ENCODE measurements at regions not wholly inside any gene's neighbourhood (a gene's known extent, or its start where the extent isn't known, plus 50 kb on each side); places are given as distances from the start of the nearest gene placed in this dataset.
A peak's percentile ranks its signal among the peaks of the same experiment; 100 is the strongest.

GRCh38 chr11:131195661-131196517 is 174.5 kb upstream of the NTM start:
- TF ChIP-seq PRDM10 (tag by site-specific recombination; IDR thresholded peaks at IDR 0.05) (0 out of 2 replicates have a peak, but pooled peaks have one; percentile 14), ZBTB20 (tag by site-specific recombination; IDR thresholded peaks at IDR 0.05) (no peak)
- ChIA-PET POLR2A (no interaction called here), CTCF (interaction anchor here (0.7 kb wide), 1 partner anchor 136 kb away, joined by 3 read pairs; no protein-coding TSS in a partner anchor)
- no peak overlapping the region for H3K27ac ChIP-seq (ENCODE audit: extremely low read depth, low read depth, low read length)
- no peaks in the 10 kb centered on the region for H3K36me3 ChIP-seq (ENCODE audit: control insufficient read depth in 2 of 2, insufficient read depth in 1 of 2, low read length in 2 of 2)
- H3K9me3 ChIP-seq (ENCODE audit: control insufficient read depth, insufficient read depth, low read depth, low read length), result no peaks in the 10 kb centered on the region
- H3K4me1 ChIP-seq (ENCODE audit: control insufficient read depth, insufficient read depth, low read length), result peaks cover 3% of the 10 kb centered on the region; the same call in 1 of the 2 replicates
- H3K4me3 ChIP-seq (ENCODE audit: low read depth, low read length), result no peak overlapping the region

- TF ChIP-seq, protein P1, sequence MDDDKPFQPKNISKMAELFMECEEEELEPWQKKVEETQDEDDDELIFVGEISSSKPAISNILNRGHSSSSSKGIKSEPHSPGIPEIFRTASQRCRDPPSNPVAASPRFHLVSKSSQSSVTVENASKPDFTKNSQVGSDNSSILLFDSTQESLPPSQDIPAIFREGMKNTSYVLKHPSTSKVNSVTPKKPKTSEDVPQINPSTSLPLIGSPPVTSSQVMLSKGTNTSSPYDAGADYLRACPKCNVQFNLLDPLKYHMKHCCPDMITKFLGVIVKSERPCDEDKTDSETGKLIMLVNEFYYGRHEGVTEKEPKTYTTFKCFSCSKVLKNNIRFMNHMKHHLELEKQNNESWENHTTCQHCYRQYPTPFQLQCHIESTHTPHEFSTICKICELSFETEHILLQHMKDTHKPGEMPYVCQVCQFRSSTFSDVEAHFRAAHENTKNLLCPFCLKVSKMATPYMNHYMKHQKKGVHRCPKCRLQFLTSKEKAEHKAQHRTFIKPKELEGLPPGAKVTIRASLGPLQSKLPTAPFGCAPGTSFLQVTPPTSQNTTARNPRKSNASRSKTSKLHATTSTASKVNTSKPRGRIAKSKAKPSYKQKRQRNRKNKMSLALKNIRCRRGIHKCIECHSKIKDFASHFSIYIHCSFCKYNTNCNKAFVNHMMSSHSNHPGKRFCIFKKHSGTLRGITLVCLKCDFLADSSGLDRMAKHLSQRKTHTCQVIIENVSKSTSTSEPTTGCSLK (tag by site-specific recombination; IDR thresholded peaks at IDR 0.05), result no peak
- TF ChIP-seq, protein P2, sequence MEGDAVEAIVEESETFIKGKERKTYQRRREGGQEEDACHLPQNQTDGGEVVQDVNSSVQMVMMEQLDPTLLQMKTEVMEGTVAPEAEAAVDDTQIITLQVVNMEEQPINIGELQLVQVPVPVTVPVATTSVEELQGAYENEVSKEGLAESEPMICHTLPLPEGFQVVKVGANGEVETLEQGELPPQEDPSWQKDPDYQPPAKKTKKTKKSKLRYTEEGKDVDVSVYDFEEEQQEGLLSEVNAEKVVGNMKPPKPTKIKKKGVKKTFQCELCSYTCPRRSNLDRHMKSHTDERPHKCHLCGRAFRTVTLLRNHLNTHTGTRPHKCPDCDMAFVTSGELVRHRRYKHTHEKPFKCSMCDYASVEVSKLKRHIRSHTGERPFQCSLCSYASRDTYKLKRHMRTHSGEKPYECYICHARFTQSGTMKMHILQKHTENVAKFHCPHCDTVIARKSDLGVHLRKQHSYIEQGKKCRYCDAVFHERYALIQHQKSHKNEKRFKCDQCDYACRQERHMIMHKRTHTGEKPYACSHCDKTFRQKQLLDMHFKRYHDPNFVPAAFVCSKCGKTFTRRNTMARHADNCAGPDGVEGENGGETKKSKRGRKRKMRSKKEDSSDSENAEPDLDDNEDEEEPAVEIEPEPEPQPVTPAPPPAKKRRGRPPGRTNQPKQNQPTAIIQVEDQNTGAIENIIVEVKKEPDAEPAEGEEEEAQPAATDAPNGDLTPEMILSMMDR (tag by site-specific recombination; IDR thresholded peaks at IDR 0.05), result no peak
- TF ChIP-seq ZNF19 (tag by site-specific recombination; IDR thresholded peaks at IDR 0.05; ENCODE audit: low read depth), result no peak
- no peak for TF ChIP-seq SP2 (tag by site-specific recombination; IDR thresholded peaks at IDR 0.05)
- TF ChIP-seq SCRT2 (tag by site-specific recombination; IDR thresholded peaks at IDR 0.05), result no peak
- no peak for TF ChIP-seq OVOL3 (tag by site-specific recombination; IDR thresholded peaks at IDR 0.05)
- no peak for TF ChIP-seq ZNF24 (tag by site-specific recombination; IDR thresholded peaks at IDR 0.05)
- no peak for TF ChIP-seq ZBTB17 (tag by site-specific recombination; IDR thresholded peaks at IDR 0.05)
- TF ChIP-seq KLF8 (tag by site-specific recombination; IDR thresholded peaks at IDR 0.05), result no peak
- no peak for TF ChIP-seq ZNF398 (tag by site-specific recombination; IDR thresholded peaks at IDR 0.05)
- no peak for TF ChIP-seq ZNF202 (tag by site-specific recombination; IDR thresholded peaks at IDR 0.05; ENCODE audit: borderline replicate concordance)
- TF ChIP-seq ZNF214 (tag by site-specific recombination; IDR thresholded peaks at IDR 0.05; ENCODE audit: borderline replicate concordance), result no peak
- no peak for TF ChIP-seq ZNF404 (tag by site-specific recombination; IDR thresholded peaks at IDR 0.05)
- Histone ChIP-seq H3K4me3 (ENCODE audit: low read depth, low read length) (no peak overlapping the region), H3K9me3 (ENCODE audit: control insufficient read depth, insufficient read depth, low read depth, low read length) (no peaks in the 10 kb centered on the region), H3K27ac (ENCODE audit: extremely low read depth, low read depth, low read length) (no peak overlapping the region), H3K36me3 (ENCODE audit: control insufficient read depth in 2 of 2, insufficient read depth in 1 of 2, low read length in 2 of 2) (no peaks in the 10 kb centered on the region), H3K4me1 (ENCODE audit: control insufficient read depth, insufficient read depth, low read length) (peaks cover 3% of the 10 kb centered on the region; the same call in 1 of the 2 replicates)
- POLR2A ChIA-PET, result no interaction called here
- CTCF ChIA-PET, result no interaction called here
Measured at GRCh38 chr11:131198161-131199014, 172.0 kb upstream of the NTM start.

Measured in HEK293 (cell line).